ENCODE measurements at regions not wholly inside any gene's neighbourhood (a gene's known extent, or its start where the extent isn't known, plus 50 kb on each side); places are given as distances from the start of the nearest gene placed in this dataset.

GRCh38 chr7:47100148-47100816, 481.6 kb downstream of the TNS3 start:
- FAIRE-seq (no peak), DNase-seq (ENCODE audit: low read depth in 1 of 2, low spot score in 2 of 2) (no peak)
- Histone ChIP-seq H3K27ac (ENCODE audit: low read depth, low read length) (no peak overlapping the region), H2AK5ac (ENCODE audit: low read depth, low read length) (no peak overlapping the region), H3K23ac (ENCODE audit: insufficient read length) (no peak overlapping the region), H2BK20ac (ENCODE audit: low read length) (no peak overlapping the region), H4K91ac (replicated peaks; ENCODE audit: insufficient read length, low read length) (no peak overlapping the region), H2AFZ (ENCODE audit: low read length) (no peak overlapping the region), H3K79me2 (ENCODE audit: control insufficient read depth in 1 of 2, insufficient read depth in 2 of 2, low read length in 2 of 2) (no peaks in the 10 kb centered on the region), H2BK15ac (ENCODE audit: low read length) (no peak overlapping the region), H3K56ac (replicated peaks; ENCODE audit: insufficient read length, low read depth, low read length) (no peak overlapping the region), H3K4me1 (replicated peaks in 1 of 4; ENCODE audit: control insufficient read depth in 3 of 4, insufficient read depth in 4 of 4, low read length in 3 of 4) (no peaks in the 10 kb centered on the region), H4K8ac (ENCODE audit: extremely low read depth, insufficient read depth, low read length) (no peak overlapping the region), H3K27me3 (replicated peaks in 1 of 4; ENCODE audit: control insufficient read depth in 3 of 4, extremely low read depth in 1 of 4, insufficient read depth in 3 of 4, low read length in 3 of 4) (no peaks in the 10 kb centered on the region), H2BK120ac (replicated peaks; ENCODE audit: low read depth, low read length) (no peak overlapping the region), H2BK5ac (ENCODE audit: low read depth, low read length) (no peak overlapping the region), H3K14ac (ENCODE audit: insufficient read length) (no peak overlapping the region), H3K79me1 (ENCODE audit: low read depth, low read length) (no peaks in the 10 kb centered on the region), H3K36me3 (ENCODE audit: control insufficient read depth in 2 of 4, insufficient read depth in 4 of 4, low read length in 3 of 4) (no peaks in the 10 kb centered on the region), H2BK12ac (ENCODE audit: low read depth, low read length) (no peak overlapping the region), H4K5ac (ENCODE audit: insufficient read length, low read depth, low read length) (no peak overlapping the region), H3K18ac (ENCODE audit: extremely low read depth, low read length) (no peak overlapping the region), H3K4ac (replicated peaks; ENCODE audit: insufficient read length, low read depth, low read length) (no peak overlapping the region), H3K9me3 (ENCODE audit: insufficient read depth in 2 of 2, low read depth in 1 of 2, low read length in 1 of 2) (no peaks in the 10 kb centered on the region), H3K4me2 (ENCODE audit: insufficient read depth in 1 of 2, low read depth in 2 of 2, low read length in 2 of 2) (no peak overlapping the region), H3K23me2 (ENCODE audit: low read depth, low read length) (no peaks in the 10 kb centered on the region), H3K4me3 (ENCODE audit: extremely low read depth in 1 of 4, insufficient read depth in 2 of 4, low read depth in 3 of 4, low read length in 4 of 4) (no peak overlapping the region), H3K9ac (replicated peaks in 1 of 4; ENCODE audit: extremely low read depth in 1 of 4, low read depth in 3 of 4, low read length in 3 of 4) (no peak overlapping the region), H4K20me1 (replicated peaks in 1 of 2; ENCODE audit: control insufficient read depth in 1 of 2, insufficient read depth in 2 of 2, low read length in 2 of 2) (no peaks in the 10 kb centered on the region)
- TF ChIP-seq POLR2A (IDR thresholded peaks at IDR 0.05; ENCODE audit: control extremely low read depth in 1 of 2, low read depth in 2 of 2, low read length in 2 of 2) (no peak), ZNF274 (IDR thresholded peaks at IDR 0.05; ENCODE audit: borderline replicate concordance, extremely low read depth, low read length) (no peak), SRF (IDR thresholded peaks at IDR 0.05; ENCODE audit: low read depth, low read length) (no peak), SIN3A (conservative IDR thresholded peaks at IDR 0.05 in 1 of 2, IDR thresholded peaks at IDR 0.05 in 1 of 2; ENCODE audit: low read depth in 1 of 2, low read length in 2 of 2) (no peak), KDM4A (IDR thresholded peaks at IDR 0.05; ENCODE audit: low read depth, low read length, severe bottlenecking) (no peak), CBX8 (IDR thresholded peaks at IDR 0.05; ENCODE audit: borderline replicate concordance, low read depth, low read length) (no peak), PHF8 (conservative IDR thresholded peaks at IDR 0.05; ENCODE audit: low read depth, low read length) (no peak), BCL11A (IDR thresholded peaks at IDR 0.05; ENCODE audit: low read depth in 2 of 2, low read length in 2 of 2) (no peak), RAD21 (IDR thresholded peaks at IDR 0.05 in 1 of 2, conservative IDR thresholded peaks at IDR 0.05 in 1 of 2; ENCODE audit: low read depth in 2 of 2, low read length in 2 of 2) (no peak), TCF12 (IDR thresholded peaks at IDR 0.05; ENCODE audit: low read depth, low read length) (no peak), SP4 (IDR thresholded peaks at IDR 0.05; ENCODE audit: low read length) (no peak), TAF7 (optimal IDR thresholded peaks at IDR 0.05; ENCODE audit: borderline replicate concordance, low read depth, low read length) (no peak)
- ChIA-PET POLR2A (ENCODE audit: partially characterized antibody) (interaction anchor here (1.2 kb wide), 1 partner anchor 1178 kb away, joined by 4 read pairs; no protein-coding TSS in a partner anchor), CTCF (ENCODE audit: partially characterized antibody) (interaction anchor here (0.6 to 2.4 kb wide), 34 partner anchors 7 to 1177 kb away, joined by 3 to 18 read pairs (median 3); no protein-coding TSS in a partner anchor)
- 84% methylated on average over 5 of the region's 5 CpGs; no CpG with 5 or more reads in 1 of the 2 experiments for WGBS, 2 experiments (ENCODE audit: extremely low coverage in 1 of 2, insufficient coverage in 1 of 2, insufficient read length in 1 of 2, insufficient replicate concordance in 2 of 2, low coverage in 1 of 2, low lambda C conversion rate in 2 of 2, missing lambda C conversion rate in 1 of 2)

Data from H1 (cell line).